Epithelial cell of proximal tubule (primary cell): ENCODE measurements at regions not wholly inside any gene's neighbourhood (a gene's known extent, or its start where the extent isn't known, plus 50 kb on each side); places are given as distances from the start of the nearest gene placed in this dataset.

ENCODE experiments used
- DNase-seq: peaks from one replicate; pipeline ENCODE4 v3.0.0-alpha.2; 2011; ENCODE audit warnings: low read depth
- H3K4me3 ChIP-seq: 2 replicates; pipeline ENCODE4 v1.5.1; 2011; ENCODE audit warnings: low read depth, mild to moderate bottlenecking, low read length
- CTCF ChIP-seq: conservative IDR thresholded peaks from 2 replicates; pipeline ENCODE4 v1.5.1; 2012; ENCODE audit warnings: low read depth, mild to moderate bottlenecking, low read length

- TF ChIP-seq CTCF: no peak
- no peak overlapping the region for H3K4me3 ChIP-seq
- DNase-seq: no peak
Observed at GRCh38 chr11:19644316-19644715, 68.3 kb upstream of the NAV2 start.

- TF ChIP-seq CTCF: no peak
- H3K4me3 ChIP-seq: no peak overlapping the region
- DNase-seq: no peak
Observed at GRCh38 chr11:19642185-19643158, 70.2 kb upstream of the NAV2 start.

DNA sequence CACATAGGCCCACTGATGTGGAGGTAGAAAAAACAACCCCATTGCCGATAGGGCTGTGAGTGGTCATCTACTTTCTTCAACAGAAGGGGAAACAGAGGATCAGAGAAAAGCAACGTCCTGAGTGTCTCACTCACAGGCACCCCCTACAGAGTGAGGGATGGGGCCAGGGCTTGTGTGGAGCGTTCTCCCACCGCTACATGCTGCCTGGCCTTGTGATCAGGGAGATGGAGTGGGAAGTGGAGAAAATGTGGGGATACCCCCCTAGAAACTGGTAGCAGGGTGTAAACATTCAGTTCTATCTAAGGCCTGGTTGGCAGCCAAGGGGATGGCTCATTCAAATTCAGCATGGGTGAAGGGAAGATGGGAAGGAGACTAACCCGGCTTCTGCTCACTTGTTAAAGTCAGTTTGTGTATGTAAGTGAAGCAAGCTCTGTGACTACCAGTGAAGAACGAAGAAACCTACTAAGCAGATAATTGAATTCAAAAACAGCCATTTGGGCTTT, 73.0 kb upstream of the NAV2 start:
- no peak overlapping the region for H3K4me3 ChIP-seq
- no peak for DNase-seq
- TF ChIP-seq CTCF: no peak

GRCh38 chr11:19635332-19635731, 77.3 kb upstream of the NAV2 start:
- TF ChIP-seq CTCF: no peak
- no peak for DNase-seq
- H3K4me3 ChIP-seq: no peak overlapping the region

GRCh38 chr11:19633276-19633675, 79.4 kb upstream of the NAV2 start:
- DNase-seq: no peak
- no peak overlapping the region for H3K4me3 ChIP-seq
- TF ChIP-seq CTCF: no peak

- TF ChIP-seq CTCF: no peak
- DNase-seq: no peak
- no peak overlapping the region for H3K4me3 ChIP-seq
Observed at GRCh38 chr11:19632499-19632834, 80.2 kb upstream of the NAV2 start.
